Activated CD4-positive, alpha-beta T cell treated with anti-CD3 and anti-CD28 coated beads, Interleukin-2, amount 10 ng/mL, durations not matched to agents 7 days and 5 days (primary cell): ENCODE measurements at regions not wholly inside any gene's neighbourhood (a gene's known extent, or its start where the extent isn't known, plus 50 kb on each side); places are given as distances from the start of the nearest gene placed in this dataset.
"Not testable (repeated sequence)": the region's sequence is repeated elsewhere in the genome, so short reads cannot be mapped to it uniquely, and the experiment has no call there.

ENCODE experiments used
- CTCF ChIA-PET: fragments of 350-600 bp; sonication (Branson Sonifier 250); formaldehyde crosslinking; loops from one replicate; lab custom pipeline; 2021; ENCODE audit warnings: antibody characterized with exemption; lab: Charles Lee
- POLR2A ChIA-PET: fragments of 350-600 bp; sonication (Branson Sonifier 250); formaldehyde crosslinking; loops from one replicate; lab custom pipeline; 2021; ENCODE audit warnings: antibody characterized with exemption; lab: Charles Lee
- DNase-seq: peaks from one replicate; pipeline ENCODE4 v3.0.0-alpha.2; 2020
- H3K27ac Mint-ChIP-seq: one replicate; pipeline ENCODE4 v1.8.0; 2021; ENCODE audit warnings: mild to moderate bottlenecking, moderate library complexity, mixed read lengths
- H3K27me3 Mint-ChIP-seq: one replicate; pipeline ENCODE4 v1.8.0; 2021; ENCODE audit warnings: mixed read lengths
- H3K36me3 Mint-ChIP-seq: one replicate; pipeline ENCODE4 v1.8.0; 2021; ENCODE audit warnings: low read depth, mixed read lengths
- H3K4me1 Mint-ChIP-seq: one replicate; pipeline ENCODE4 v1.8.0; 2021; ENCODE audit warnings: mixed read lengths
- H3K4me3 Mint-ChIP-seq: one replicate; pipeline ENCODE4 v1.8.0; 2021; ENCODE audit warnings: mild to moderate bottlenecking, moderate library complexity, mixed read lengths
- H3K9me3 Mint-ChIP-seq: one replicate; pipeline ENCODE4 v1.8.0; 2021; ENCODE audit warnings: mixed read lengths

- Mint-ChIP-seq H3K9me3 (no peaks in the 10 kb centered on the region), H3K27ac (no peak overlapping the region), H3K27me3 (no peaks in the 10 kb centered on the region), H3K36me3 (no peaks in the 10 kb centered on the region), H3K4me3 (no peak overlapping the region), H3K4me1 (no peaks in the 10 kb centered on the region)
- POLR2A ChIA-PET, result no interaction called here
- no peak for DNase-seq
- CTCF ChIA-PET, result no interaction called here
Measured at GRCh38 chr10:44258460-44259089, 126.3 kb downstream of the CXCL12 start.

- Mint-ChIP-seq H3K36me3 (no peaks in the 10 kb centered on the region), H3K4me1 (no peaks in the 10 kb centered on the region), H3K9me3 (no peaks in the 10 kb centered on the region), H3K4me3 (no peak overlapping the region), H3K27me3 (no peaks in the 10 kb centered on the region), H3K27ac (no peak overlapping the region)
- POLR2A ChIA-PET, result no interaction called here
- DNase-seq, result no peak
- CTCF ChIA-PET, result no interaction called here
Measured at GRCh38 chr10:44258019-44258418, 126.9 kb downstream of the CXCL12 start.

GRCh38 chr10:44253769-44254462 is 131.0 kb downstream of the CXCL12 start:
- Mint-ChIP-seq H3K27ac (no peak overlapping the region), H3K4me1 (no peaks in the 10 kb centered on the region), H3K36me3 (no peaks in the 10 kb centered on the region), H3K4me3 (no peak overlapping the region), H3K9me3 (no peaks in the 10 kb centered on the region), H3K27me3 (no peaks in the 10 kb centered on the region)
- DNase-seq, result no peak
- ChIA-PET POLR2A (no interaction called here), CTCF (no interaction called here)

- H3K27me3 Mint-ChIP-seq, H3K4me1 Mint-ChIP-seq, H3K36me3 Mint-ChIP-seq, H3K9me3 Mint-ChIP-seq, H3K27ac Mint-ChIP-seq, H3K4me3 Mint-ChIP-seq, DNase-seq, CTCF ChIA-PET, POLR2A ChIA-PET: not testable (repeated sequence)
Measured at GRCh38 chr10:44252631-44253030, 132.3 kb downstream of the CXCL12 start.

- DNase-seq, H3K27ac Mint-ChIP-seq, H3K36me3 Mint-ChIP-seq: not testable (repeated sequence)
Measured at GRCh38 chr10:44249933-44250332, 135.0 kb downstream of the CXCL12 start.

GRCh38 chr10:44249490-44249889 is 135.4 kb downstream of the CXCL12 start:
- H3K4me3 Mint-ChIP-seq, result no peak overlapping the region
- H3K27me3 Mint-ChIP-seq, result peaks cover 3% of the 10 kb centered on the region
- no peak overlapping the region for H3K27ac Mint-ChIP-seq
- H3K36me3 Mint-ChIP-seq, result no peaks in the 10 kb centered on the region
- H3K9me3 Mint-ChIP-seq, result peaks cover 5% of the 10 kb centered on the region
- no peak for DNase-seq
- H3K4me1 Mint-ChIP-seq, result no peaks in the 10 kb centered on the region
- ChIA-PET POLR2A (no interaction called here), CTCF (no interaction called here)

More at GRCh38 chr10:44249933-44250332, 135.0 kb downstream of the CXCL12 start:
- POLR2A ChIA-PET, H3K4me3 Mint-ChIP-seq, H3K9me3 Mint-ChIP-seq, CTCF ChIA-PET, H3K27me3 Mint-ChIP-seq, H3K4me1 Mint-ChIP-seq: not testable (repeated sequence)

- H3K4me1 Mint-ChIP-seq, H3K4me3 Mint-ChIP-seq, CTCF ChIA-PET, H3K27me3 Mint-ChIP-seq, H3K36me3 Mint-ChIP-seq, POLR2A ChIA-PET, DNase-seq, H3K27ac Mint-ChIP-seq: not testable (repeated sequence)
- H3K9me3 Mint-ChIP-seq, result peaks cover 12% of the 10 kb centered on the region
Measured at GRCh38 chr10:44246700-44247099, 138.2 kb downstream of the CXCL12 start.

GRCh38 chr10:44246287-44246686 is 138.6 kb downstream of the CXCL12 start:
- CTCF ChIA-PET, POLR2A ChIA-PET: not testable (repeated sequence)
- peaks cover 12% of the 10 kb centered on the region for H3K9me3 Mint-ChIP-seq

GRCh38 chr10:44245601-44245938 is 139.3 kb downstream of the CXCL12 start:
- peaks cover 12% of the 10 kb centered on the region for H3K9me3 Mint-ChIP-seq
- no peaks in the 10 kb centered on the region for H3K4me1 Mint-ChIP-seq
- no peak overlapping the region for H3K27ac Mint-ChIP-seq
- ChIA-PET POLR2A (no interaction called here), CTCF (no interaction called here)
- no peak overlapping the region for H3K4me3 Mint-ChIP-seq
- DNase-seq, result no peak
- H3K36me3 Mint-ChIP-seq, result no peaks in the 10 kb centered on the region
- peaks cover 3% of the 10 kb centered on the region for H3K27me3 Mint-ChIP-seq

More at GRCh38 chr10:44246287-44246686, 138.6 kb downstream of the CXCL12 start:
- not testable (repeated sequence) for H3K4me1 Mint-ChIP-seq, DNase-seq, H3K27ac Mint-ChIP-seq, H3K4me3 Mint-ChIP-seq, H3K27me3 Mint-ChIP-seq, H3K36me3 Mint-ChIP-seq

GRCh38 chr10:44244745-44245600 is 139.9 kb downstream of the CXCL12 start:
- Mint-ChIP-seq H3K4me3 (no peak overlapping the region), H3K4me1 (no peaks in the 10 kb centered on the region), H3K9me3 (peaks cover 12% of the 10 kb centered on the region), H3K27ac (no peak overlapping the region), H3K27me3 (peaks cover 3% of the 10 kb centered on the region), H3K36me3 (no peaks in the 10 kb centered on the region)
- DNase-seq, result no peak
- CTCF ChIA-PET, result no interaction called here
- POLR2A ChIA-PET, result no interaction called here

GRCh38 chr10:44243851-44244510 is 140.9 kb downstream of the CXCL12 start:
- ChIA-PET POLR2A (no interaction called here), CTCF (no interaction called here)
- no peak overlapping the region for H3K4me3 Mint-ChIP-seq
- H3K9me3 Mint-ChIP-seq, result peaks cover 12% of the 10 kb centered on the region
- H3K27me3 Mint-ChIP-seq, result peaks cover 3% of the 10 kb centered on the region
- no peak for DNase-seq
- H3K4me1 Mint-ChIP-seq, result no peaks in the 10 kb centered on the region
- no peak overlapping the region for H3K27ac Mint-ChIP-seq
- H3K36me3 Mint-ChIP-seq, result no peaks in the 10 kb centered on the region

- Mint-ChIP-seq H3K27ac (no peak overlapping the region), H3K36me3 (no peaks in the 10 kb centered on the region), H3K9me3 (peaks cover 12% of the 10 kb centered on the region), H3K27me3 (peaks cover 3% of the 10 kb centered on the region), H3K4me1 (no peaks in the 10 kb centered on the region), H3K4me3 (no peak overlapping the region)
- DNase-seq, result no peak
- ChIA-PET CTCF (no interaction called here), POLR2A (no interaction called here)
Measured at GRCh38 chr10:44242826-44243225, 142.1 kb downstream of the CXCL12 start.

- H3K36me3 Mint-ChIP-seq, result no peaks in the 10 kb centered on the region
- H3K4me1 Mint-ChIP-seq, result no peaks in the 10 kb centered on the region
- no peak for DNase-seq
- H3K9me3 Mint-ChIP-seq, result peaks cover 12% of the 10 kb centered on the region
- peaks cover under 1% of the 10 kb centered on the region for H3K27me3 Mint-ChIP-seq
- ChIA-PET CTCF (no interaction called here), POLR2A (no interaction called here)
- no peak overlapping the region for H3K27ac Mint-ChIP-seq
- H3K4me3 Mint-ChIP-seq, result no peak overlapping the region
Measured at GRCh38 chr10:44242091-44242490, 142.8 kb downstream of the CXCL12 start.
